ENCODE measurements at regions not wholly inside any gene's neighbourhood (a gene's known extent, or its start where the extent isn't known, plus 50 kb on each side); places are given as distances from the start of the nearest gene placed in this dataset.
A peak's percentile ranks its signal among the peaks of the same experiment; 100 is the strongest.

DNA sequence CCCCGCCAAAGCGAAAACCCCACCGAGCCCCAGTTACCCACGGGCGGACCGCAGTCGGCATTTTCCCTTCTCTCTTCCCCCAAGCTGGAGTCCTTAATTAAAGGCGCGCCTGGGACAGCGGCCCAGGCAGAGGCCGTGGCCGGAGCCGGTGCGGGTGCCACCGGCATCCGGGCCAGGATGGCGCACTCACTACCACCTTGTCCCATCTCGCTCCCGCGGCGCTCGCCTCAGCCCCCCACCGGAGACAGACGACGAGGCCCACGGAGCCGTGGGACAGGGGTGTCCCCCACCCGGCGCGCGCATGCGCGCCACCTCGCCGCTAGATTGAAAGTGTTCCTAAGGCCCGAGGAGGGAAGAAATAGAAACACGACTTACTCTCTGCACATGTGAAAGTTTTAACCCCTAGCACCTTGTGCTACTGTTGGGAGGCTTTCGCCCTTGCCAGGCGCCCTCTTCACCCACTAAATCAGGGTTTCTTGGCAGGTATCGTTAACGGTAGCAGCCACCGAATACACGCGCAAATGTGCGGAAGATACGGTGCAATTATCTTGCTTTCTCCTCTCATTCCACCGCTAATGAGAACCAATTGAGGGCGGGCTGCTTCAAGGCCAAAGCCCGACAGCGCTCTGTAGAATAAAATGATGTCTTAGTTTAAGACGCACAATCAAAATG lies 64.3 kb upstream of the CCDC160 start:
- TF ChIP-seq POLR2AphosphoS5 (IDR thresholded peaks at IDR 0.05; ENCODE audit: insufficient read depth, low read depth, low read length), result no peak
- no peak for TF ChIP-seq MYC (IDR thresholded peaks at IDR 0.05; ENCODE audit: low read depth, low read length)
- no peak for TF ChIP-seq GATA2 (IDR thresholded peaks at IDR 0.05; ENCODE audit: insufficient read depth, insufficient read length, low read depth, low read length)
- TF ChIP-seq, protein P1, sequence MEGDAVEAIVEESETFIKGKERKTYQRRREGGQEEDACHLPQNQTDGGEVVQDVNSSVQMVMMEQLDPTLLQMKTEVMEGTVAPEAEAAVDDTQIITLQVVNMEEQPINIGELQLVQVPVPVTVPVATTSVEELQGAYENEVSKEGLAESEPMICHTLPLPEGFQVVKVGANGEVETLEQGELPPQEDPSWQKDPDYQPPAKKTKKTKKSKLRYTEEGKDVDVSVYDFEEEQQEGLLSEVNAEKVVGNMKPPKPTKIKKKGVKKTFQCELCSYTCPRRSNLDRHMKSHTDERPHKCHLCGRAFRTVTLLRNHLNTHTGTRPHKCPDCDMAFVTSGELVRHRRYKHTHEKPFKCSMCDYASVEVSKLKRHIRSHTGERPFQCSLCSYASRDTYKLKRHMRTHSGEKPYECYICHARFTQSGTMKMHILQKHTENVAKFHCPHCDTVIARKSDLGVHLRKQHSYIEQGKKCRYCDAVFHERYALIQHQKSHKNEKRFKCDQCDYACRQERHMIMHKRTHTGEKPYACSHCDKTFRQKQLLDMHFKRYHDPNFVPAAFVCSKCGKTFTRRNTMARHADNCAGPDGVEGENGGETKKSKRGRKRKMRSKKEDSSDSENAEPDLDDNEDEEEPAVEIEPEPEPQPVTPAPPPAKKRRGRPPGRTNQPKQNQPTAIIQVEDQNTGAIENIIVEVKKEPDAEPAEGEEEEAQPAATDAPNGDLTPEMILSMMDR (IDR thresholded peaks at IDR 0.05; ENCODE audit: extremely low read depth in 1 of 2, insufficient read depth in 1 of 2, low read depth in 1 of 2, low read length in 2 of 2), result no peak
- TF ChIP-seq, protein P2, sequence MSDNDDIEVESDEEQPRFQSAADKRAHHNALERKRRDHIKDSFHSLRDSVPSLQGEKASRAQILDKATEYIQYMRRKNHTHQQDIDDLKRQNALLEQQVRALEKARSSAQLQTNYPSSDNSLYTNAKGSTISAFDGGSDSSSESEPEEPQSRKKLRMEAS (IDR thresholded peaks at IDR 0.05; ENCODE audit: insufficient read depth, insufficient read length), result no peak
- TF ChIP-seq POLR2A (IDR thresholded peaks at IDR 0.05; ENCODE audit: low read depth, low read length), result no peak
- no peak for TF ChIP-seq JUN (IDR thresholded peaks at IDR 0.05; ENCODE audit: borderline replicate concordance, insufficient read depth, insufficient read length, low read depth)
- TF ChIP-seq EZH2 (IDR thresholded peaks at IDR 0.05; ENCODE audit: borderline replicate concordance, low read depth, low read length, severe bottlenecking), result no peak
- TF ChIP-seq FOS (IDR thresholded peaks at IDR 0.05; ENCODE audit: borderline replicate concordance, insufficient read depth, low read length), result no peak
- no peaks in the 10 kb centered on the region for H3K9me3 ChIP-seq (replicated peaks; ENCODE audit: control insufficient read depth, insufficient read depth, low read length)
- H3K9ac ChIP-seq (replicated peaks; ENCODE audit: extremely low read depth, insufficient read depth, low read length), result no peak overlapping the region
- POLR2A ChIA-PET, result no interaction called here
- no peaks in the 10 kb centered on the region for H3K36me3 ChIP-seq (ENCODE audit: control insufficient read depth in 2 of 2, extremely low read depth in 1 of 2, insufficient read depth in 2 of 2, low read length in 2 of 2)
- CTCF ChIA-PET, result interaction anchor here (0.5 to 0.6 kb wide), 2 partner anchors 43 to 135 kb away, joined by 3 read pairs; no protein-coding TSS in a partner anchor
- peak overlapping the region; percentile 85 for H3K4me2 ChIP-seq (ENCODE audit: insufficient read depth, low read length)
- dilution Hi-C loops (cut with MboI; ENCODE audit: extremely low pct_ligation_motif_present, low sequenced_read_pairs), result no loop called here
- DNase-seq (ENCODE audit: low read depth, low spot score), result peak; percentile 10
- H3K27ac ChIP-seq (ENCODE audit: insufficient read depth, low read depth, low read length), result no peak overlapping the region
- intact Hi-C loops (cut with micrococcal nuclease), result no loop called here
- FAIRE-seq, result no peak
- no peaks in the 10 kb centered on the region for H3K4me1 ChIP-seq (ENCODE audit: control insufficient read depth, extremely low read depth, insufficient read depth, low read length)
- no peaks in the 10 kb centered on the region for H3K9me1 ChIP-seq (replicated peaks; ENCODE audit: control insufficient read depth, extremely low read depth, insufficient read depth, low read length)
- H2AFZ ChIP-seq (ENCODE audit: low read depth, low read length), result peak overlapping the region; percentile 81
- BruUV-seq (replicated peaks), result no TSS peak
- H4K20me1 ChIP-seq (replicated peaks; ENCODE audit: control insufficient read depth, extremely low read depth, insufficient read depth, low read length), result no peaks in the 10 kb centered on the region
- peaks cover 24 to 46% of the 10 kb centered on the region in 2 experiments for H3K27me3 ChIP-seq (ENCODE audit: control insufficient read depth in 2 of 2, insufficient read depth in 2 of 2, low read length in 2 of 2)
- peak overlapping the region; percentile 23 to 68 (median 45) for H3K4me3 ChIP-seq (replicated peaks in 1 of 3; ENCODE audit: insufficient read depth in 1 of 3, low read depth in 1 of 3, low read length in 3 of 3)
- no peaks in the 10 kb centered on the region for H3K79me2 ChIP-seq (ENCODE audit: control insufficient read depth, insufficient read depth, low read length)
